GM19395 (cell line): ENCODE measurements at regions not wholly inside any gene's neighbourhood (a gene's known extent, or its start where the extent isn't known, plus 50 kb on each side); places are given as distances from the start of the nearest gene placed in this dataset.
"Not testable (repeated sequence)": the region's sequence is repeated elsewhere in the genome, so short reads cannot be mapped to it uniquely, and the experiment has no call there.

ENCODE experiments used
- ATAC-seq: cut with Tn5 transposase; IDR thresholded peaks from one replicate; pipeline ENCODE4 v1.9.1; 2021; ENCODE audit warnings: mild to moderate bottlenecking, moderate library complexity; ENCODE audit not compliant: unreplicated experiment

GRCh38 chr2:220374282-220374681 is 746.9 kb downstream of the SLC4A3 start:
- ATAC-seq, result no peak

- ATAC-seq, result no peak
These were observed 750.2 kb downstream of the SLC4A3 start for GRCh38 chr2:220377482-220378155.

GRCh38 chr2:220387758-220388157 is 760.3 kb downstream of the SLC4A3 start:
- ATAC-seq, result not testable (repeated sequence)

GRCh38 chr2:220393711-220394110 is 766.3 kb downstream of the SLC4A3 start:
- ATAC-seq, result no peak

- no peak for ATAC-seq
These were observed 767.0 kb downstream of the SLC4A3 start for GRCh38 chr2:220394433-220394832.

GRCh38 chr2:220396287-220396686 is 768.9 kb downstream of the SLC4A3 start:
- no peak for ATAC-seq

- no peak for ATAC-seq
These were observed 782.9 kb downstream of the SLC4A3 start for GRCh38 chr2:220410296-220410695.

- no peak for ATAC-seq
These were observed 790.1 kb downstream of the SLC4A3 start for GRCh38 chr2:220417503-220417902.

- ATAC-seq, result no peak
These were observed 792.2 kb downstream of the SLC4A3 start for GRCh38 chr2:220419647-220420046.

- no peak for ATAC-seq
These were observed 793.4 kb downstream of the SLC4A3 start for GRCh38 chr2:220420820-220421219.

- no peak for ATAC-seq
These were observed 795.2 kb downstream of the SLC4A3 start for GRCh38 chr2:220422676-220423075.

- no peak for ATAC-seq
These were observed 797.1 kb downstream of the SLC4A3 start for GRCh38 chr2:220424561-220424960.

- no peak for ATAC-seq
These were observed 805.2 kb downstream of the SLC4A3 start for GRCh38 chr2:220432645-220433044.

GRCh38 chr2:220433131-220433530 is 805.7 kb downstream of the SLC4A3 start:
- ATAC-seq, result no peak

GRCh38 chr2:220434385-220434784 is 807.0 kb downstream of the SLC4A3 start:
- no peak for ATAC-seq

- ATAC-seq, result no peak
These were observed 810.5 kb downstream of the SLC4A3 start for GRCh38 chr2:220437938-220438337.

- ATAC-seq, result no peak
These were observed 813.3 kb downstream of the SLC4A3 start for GRCh38 chr2:220440731-220441130.

GRCh38 chr2:220441404-220441803 is 814.0 kb downstream of the SLC4A3 start:
- ATAC-seq, result no peak

- ATAC-seq, result no peak
These were observed 814.6 kb downstream of the SLC4A3 start for GRCh38 chr2:220442012-220442411.

GRCh38 chr2:220445429-220446105 is 818.1 kb downstream of the SLC4A3 start:
- ATAC-seq, result no peak

- no peak for ATAC-seq
These were observed 818.8 kb downstream of the SLC4A3 start for GRCh38 chr2:220446106-220446712.

GRCh38 chr2:220450846-220451245 is 823.4 kb downstream of the SLC4A3 start:
- ATAC-seq, result no peak
